PC-3 (cell line): ENCODE measurements at regions not wholly inside any gene's neighbourhood (a gene's known extent, or its start where the extent isn't known, plus 50 kb on each side); places are given as distances from the start of the nearest gene placed in this dataset.
"Not testable (repeated sequence)": the region's sequence is repeated elsewhere in the genome, so short reads cannot be mapped to it uniquely, and the experiment has no call there.

Experiments used
- ATAC-seq: fragments of 200-7000 bp; cut with Tn5 transposase; 2 replicates; pipeline ENCODE4 v1.9.1; 2020; ENCODE audit warnings: mild to moderate bottlenecking, moderate library complexity
- BruUV-seq: library from RNA; stranded (reverse); fragments of 400-500 nt; replicated peaks from 2 replicates; lab custom pipeline; 2021; lab: Mats Ljungman, UMichigan
- CTCF ChIA-PET: fragments of 300-600 bp; sonication (Branson Sonifier 250); formaldehyde crosslinking; loops from one replicate; lab custom pipeline; 2022; ENCODE audit warnings: antibody characterized with exemption; lab: Charles Lee
- POLR2A ChIA-PET: fragments of 300-600 bp; sonication (Branson Sonifier 250); formaldehyde crosslinking; loops from one replicate; lab custom pipeline; 2022; ENCODE audit warnings: antibody characterized with exemption; ENCODE audit not compliant: unreplicated experiment; lab: Charles Lee
- DNase-seq: peaks from one replicate; pipeline ENCODE4 v3.0.0-alpha.2; 2015
- H2AFZ ChIP-seq: fragments of 300-600 bp; sonication (generic); 2 replicates; pipeline ENCODE4 v1.6.0; 2016; ENCODE audit warnings: antibody characterized with exemption, low read length
- H3F3A ChIP-seq: fragments of 300-600 bp; sonication (generic); one replicate; pipeline ENCODE4 v1.6.0; 2017; ENCODE audit warnings: antibody characterized with exemption, low read length, control low read depth, mild to moderate bottlenecking; ENCODE audit not compliant: unreplicated experiment
- H3K27ac ChIP-seq: fragments of 300-600 bp; sonication (generic); 2 replicates; pipeline ENCODE4 v1.5.1; 2016; ENCODE audit warnings: mild to moderate bottlenecking, low read length
- H3K27me3 ChIP-seq: fragments of 300-600 bp; sonication (generic); 2 replicates; pipeline ENCODE4 v1.6.1; 2016; ENCODE audit warnings: low read length, mixed read lengths
- H3K36me3 ChIP-seq: fragments of 300-600 bp; sonication (generic); 2 replicates; pipeline ENCODE4 v1.6.1; 2016; ENCODE audit warnings: low read depth, mixed run types, low read length, mixed read lengths
- H3K4me1 ChIP-seq: fragments of 300-600 bp; sonication (generic); 2 replicates; pipeline ENCODE4 v1.5.1; 2016; ENCODE audit warnings: low read length; ENCODE audit not compliant: insufficient read depth
- H3K4me2 ChIP-seq: fragments of 300-600 bp; sonication (generic); 2 replicates; pipeline ENCODE4 v1.6.0; 2016; ENCODE audit warnings: low read length
- H3K4me3 ChIP-seq: fragments of 300-600 bp; sonication (generic); 2 replicates; pipeline ENCODE4 v1.5.1; 2016; ENCODE audit warnings: mild to moderate bottlenecking, low read length, mixed read lengths
- H3K79me2 ChIP-seq: fragments of 300-600 bp; sonication (generic); 2 replicates; pipeline ENCODE4 v1.6.1; 2017; ENCODE audit warnings: low read length, mixed read lengths
- H3K9ac ChIP-seq: fragments of 300-600 bp; sonication (generic); 2 replicates; pipeline ENCODE4 v1.6.0; 2016; ENCODE audit warnings: mild to moderate bottlenecking, low read length
- H3K9me2 ChIP-seq: fragments of 300-600 bp; sonication (generic); replicated peaks from 2 replicates; pipeline ENCODE4 v1.6.1; 2016; ENCODE audit warnings: mixed run types, low read length, mixed read lengths
- H3K9me3 ChIP-seq: fragments of 300-600 bp; sonication (generic); 2 replicates; pipeline ENCODE4 v1.6.1; 2016; ENCODE audit warnings: low read length, mixed read lengths
- H4K20me1 ChIP-seq: fragments of 300-600 bp; sonication (generic); 2 replicates; pipeline ENCODE4 v1.6.1; 2016; ENCODE audit warnings: low read length, mixed read lengths
- EZH2 ChIP-seq: fragments of 300-600 bp; sonication (generic); IDR thresholded peaks from one replicate; pipeline ENCODE4 v1.6.1; 2017; ENCODE audit warnings: antibody characterized with exemption, mild to moderate bottlenecking, low read length; ENCODE audit not compliant: unreplicated experiment
- EZH2phosphoT487 ChIP-seq: fragments of 300-600 bp; sonication (generic); IDR thresholded peaks from 2 replicates; pipeline ENCODE4 v1.6.1; 2018; ENCODE audit warnings: mild to moderate bottlenecking, antibody characterized with exemption, low read length, borderline replicate concordance
- intact Hi-C: fragments of 100-400 bp; cut with micrococcal nuclease; formaldehyde crosslinking; loops from 2 replicates; pipeline ENCODE4 v1.9.0; 2023
- TF ChIP-seq, protein P1 (sequence below): fragments of 300-600 bp; sonication (generic); conservative IDR thresholded peaks from 2 replicates; pipeline ENCODE4 v1.5.1; 2017; ENCODE audit warnings: antibody characterized with exemption, low read depth, mild to moderate bottlenecking, low read length

DNA sequence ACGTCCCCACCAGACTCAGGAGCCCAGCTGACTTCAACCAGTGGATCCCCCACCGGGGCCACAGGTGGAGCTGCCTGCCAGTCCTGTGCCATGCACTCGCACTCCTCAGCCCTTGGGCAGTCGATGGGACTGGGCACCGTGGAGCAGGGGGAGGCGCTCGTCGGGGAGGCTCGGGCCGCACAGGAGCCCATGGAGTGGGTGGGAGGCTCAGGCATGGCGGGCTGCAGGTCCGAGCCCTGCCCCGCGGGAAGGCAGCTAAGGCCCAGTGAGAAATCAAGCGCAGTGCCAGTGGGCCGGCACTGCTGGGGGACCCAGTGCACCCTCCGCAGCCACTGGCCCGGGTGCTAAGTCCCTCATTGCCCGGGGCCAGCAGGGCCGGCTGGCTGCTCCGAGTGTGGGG is 52.3 kb upstream of the LRRC30 start:
- H3K36me3 ChIP-seq, H3K4me1 ChIP-seq, H3K9me2 ChIP-seq, CTCF ChIA-PET, ATAC-seq, H3F3A ChIP-seq, BruUV-seq, POLR2A ChIA-PET, DNase-seq, H3K4me2 ChIP-seq, intact Hi-C loops, H3K4me3 ChIP-seq, H3K79me2 ChIP-seq, H3K27ac ChIP-seq, H3K9ac ChIP-seq, H3K9me3 ChIP-seq, H4K20me1 ChIP-seq, H2AFZ ChIP-seq: not testable (repeated sequence)
- peaks cover 34% of the 10 kb centered on the region for H3K27me3 ChIP-seq

DNA sequence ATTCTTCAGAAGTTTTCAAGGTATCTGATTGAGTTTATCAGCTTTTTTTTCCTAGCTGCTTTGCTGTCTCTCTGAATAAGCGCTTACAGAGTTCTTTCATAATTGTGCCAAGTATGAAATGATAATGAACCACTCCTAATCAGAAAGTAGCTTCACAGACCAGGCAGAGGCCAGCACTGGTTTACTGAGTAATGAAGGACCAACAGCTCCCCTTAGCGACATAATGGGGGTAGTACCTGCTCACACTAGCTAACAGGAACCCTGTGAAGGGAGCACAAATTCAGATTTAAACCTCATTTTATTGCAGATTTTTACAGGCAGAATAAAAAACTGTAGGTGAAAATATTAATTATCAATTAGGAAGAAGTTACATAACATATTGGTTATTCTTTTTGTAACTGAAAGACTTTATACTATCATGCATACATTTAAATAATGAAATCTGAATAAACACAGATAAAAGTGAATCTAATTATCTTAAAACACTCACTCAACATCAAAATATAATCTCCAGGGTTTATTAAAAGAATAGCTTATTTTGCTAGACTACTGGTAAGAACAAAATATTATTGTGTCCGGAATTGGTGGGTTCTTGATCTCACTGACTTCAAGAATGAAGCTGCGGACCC is 53.7 kb upstream of the LRRC30 start:
- H2AFZ ChIP-seq = no peak overlapping the region
- H3K9me2 ChIP-seq = no peaks in the 10 kb centered on the region
- H3K4me1 ChIP-seq = no peaks in the 10 kb centered on the region
- H3K27me3 ChIP-seq = peaks cover 47% of the 10 kb centered on the region
- no peak overlapping the region for H3K4me3 ChIP-seq
- no peaks in the 10 kb centered on the region for H3K79me2 ChIP-seq
- no peaks in the 10 kb centered on the region for H3K9me3 ChIP-seq
- no peaks in the 10 kb centered on the region for H3F3A ChIP-seq
- ChIA-PET CTCF (interaction anchor here (0.5 to 1.1 kb wide), 8 partner anchors 14 to 257 kb away, joined by 3 to 8 read pairs (median 4); no protein-coding TSS in a partner anchor), POLR2A (no interaction called here)
- DNase-seq (peak; percentile 66), ATAC-seq (peak; percentile 99)
- TF ChIP-seq EZH2 (no peak), EZH2phosphoT487 (no peak)
- TF ChIP-seq, protein P1, sequence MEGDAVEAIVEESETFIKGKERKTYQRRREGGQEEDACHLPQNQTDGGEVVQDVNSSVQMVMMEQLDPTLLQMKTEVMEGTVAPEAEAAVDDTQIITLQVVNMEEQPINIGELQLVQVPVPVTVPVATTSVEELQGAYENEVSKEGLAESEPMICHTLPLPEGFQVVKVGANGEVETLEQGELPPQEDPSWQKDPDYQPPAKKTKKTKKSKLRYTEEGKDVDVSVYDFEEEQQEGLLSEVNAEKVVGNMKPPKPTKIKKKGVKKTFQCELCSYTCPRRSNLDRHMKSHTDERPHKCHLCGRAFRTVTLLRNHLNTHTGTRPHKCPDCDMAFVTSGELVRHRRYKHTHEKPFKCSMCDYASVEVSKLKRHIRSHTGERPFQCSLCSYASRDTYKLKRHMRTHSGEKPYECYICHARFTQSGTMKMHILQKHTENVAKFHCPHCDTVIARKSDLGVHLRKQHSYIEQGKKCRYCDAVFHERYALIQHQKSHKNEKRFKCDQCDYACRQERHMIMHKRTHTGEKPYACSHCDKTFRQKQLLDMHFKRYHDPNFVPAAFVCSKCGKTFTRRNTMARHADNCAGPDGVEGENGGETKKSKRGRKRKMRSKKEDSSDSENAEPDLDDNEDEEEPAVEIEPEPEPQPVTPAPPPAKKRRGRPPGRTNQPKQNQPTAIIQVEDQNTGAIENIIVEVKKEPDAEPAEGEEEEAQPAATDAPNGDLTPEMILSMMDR = peak; percentile 83
- H3K36me3 ChIP-seq = no peaks in the 10 kb centered on the region
- no TSS peak for BruUV-seq
- intact Hi-C loops = loop anchor here (1.0 kb wide), 2 partner anchors 139 to 257 kb away; no protein-coding TSS in a partner anchor
- H4K20me1 ChIP-seq = no peaks in the 10 kb centered on the region
- H3K9ac ChIP-seq = no peak overlapping the region
- no peak overlapping the region for H3K27ac ChIP-seq
- H3K4me2 ChIP-seq = no peak overlapping the region

DNA sequence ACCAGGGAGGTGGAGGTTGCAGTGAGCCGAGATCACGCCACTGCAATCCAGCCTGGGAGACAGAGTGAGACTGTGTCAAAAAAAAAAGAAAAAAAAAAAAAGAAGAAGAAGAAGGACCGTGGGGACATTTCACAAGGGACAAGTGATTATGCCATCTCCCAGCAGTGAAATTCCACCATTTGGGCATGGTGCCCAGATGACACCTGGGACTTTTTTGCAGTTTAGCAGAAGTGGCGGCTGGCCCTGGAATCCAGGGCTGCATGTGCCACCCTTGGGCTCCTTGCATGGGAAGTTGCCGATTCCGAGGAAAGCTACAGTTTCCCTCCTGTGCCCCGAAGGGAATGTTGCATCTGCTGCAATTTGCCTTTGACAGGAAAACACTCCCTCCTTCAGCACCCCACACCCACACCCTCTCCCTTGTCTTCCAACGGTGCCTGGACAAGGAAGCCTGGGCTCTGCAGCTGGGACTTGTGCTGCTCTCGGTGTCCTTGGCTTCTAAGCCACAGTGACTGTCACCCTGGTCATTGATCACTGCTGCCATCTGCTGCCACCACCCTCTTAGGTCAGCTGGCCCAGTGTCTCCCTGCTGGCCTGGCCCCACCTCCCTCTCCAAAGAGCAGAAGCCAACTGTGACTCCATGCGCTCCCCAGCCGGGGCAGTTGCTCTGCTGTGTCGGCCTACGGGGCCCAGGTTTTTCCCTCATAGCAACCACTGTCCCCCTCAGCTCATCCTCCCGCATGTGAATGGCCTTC is 56.4 kb upstream of the LRRC30 start:
- H3K79me2 ChIP-seq = no peaks in the 10 kb centered on the region
- no peaks in the 10 kb centered on the region for H3K9me3 ChIP-seq
- no peak overlapping the region for H3K4me2 ChIP-seq
- TF ChIP-seq, protein P1 = 0 out of 2 replicates have a peak, but pooled peaks have one; percentile 21
- no peak for TF ChIP-seq EZH2
- no peak overlapping the region for H3K9ac ChIP-seq
- no peaks in the 10 kb centered on the region for H3K36me3 ChIP-seq
- peak; percentile 36 for ATAC-seq
- ChIA-PET POLR2A (no interaction called here), CTCF (no interaction called here)
- H3K27ac ChIP-seq = no peak overlapping the region
- H3F3A ChIP-seq = no peaks in the 10 kb centered on the region
- no peak overlapping the region for H2AFZ ChIP-seq
- no peaks in the 10 kb centered on the region for H3K9me2 ChIP-seq
- BruUV-seq = no TSS peak
- H3K27me3 ChIP-seq = peaks cover 55% of the 10 kb centered on the region
- no peak for DNase-seq
- H3K4me3 ChIP-seq = no peak overlapping the region
- intact Hi-C loops = no loop called here
- H3K4me1 ChIP-seq = no peaks in the 10 kb centered on the region
- no peaks in the 10 kb centered on the region for H4K20me1 ChIP-seq
